IMR-90 (cell line): ENCODE measurements at regions not wholly inside any gene's neighbourhood (a gene's known extent, or its start where the extent isn't known, plus 50 kb on each side); places are given as distances from the start of the nearest gene placed in this dataset.

Source experiments
- ATAC-seq: fragments of 200-7000 bp; cut with Tn5 transposase; 2 replicates; pipeline ENCODE4 v1.9.1; 2020; ENCODE audit warnings: low read depth, mild to moderate bottlenecking, moderate library complexity
- BruUV-seq: library from RNA; stranded (reverse); fragments of 400-500 nt; replicated peaks from 2 replicates; lab custom pipeline; 2021; lab: Mats Ljungman, UMichigan
- CTCF ChIA-PET: fragments of 300-600 bp; formaldehyde crosslinking; extraction: SDS; loops from one replicate; lab custom pipeline; 2021; ENCODE audit warnings: antibody characterized with exemption; lab: Yijun Ruan, JAX
- POLR2A ChIA-PET: fragments of 300-600 bp; sonication (Branson Sonifier 250); formaldehyde crosslinking; loops from one replicate; lab custom pipeline; 2022; ENCODE audit warnings: antibody characterized with exemption; ENCODE audit not compliant: unreplicated experiment; lab: Charles Lee
- DNase-seq: peaks from one replicate; pipeline ENCODE4 v3.0.0; 2013
- H2AFZ ChIP-seq: replicated peaks from 2 replicates; pipeline ENCODE3; 2013; ENCODE audit warnings: low read length, mild to moderate bottlenecking; ENCODE audit not compliant: poor library complexity
- H2AK5ac ChIP-seq: 2 replicates; pipeline ENCODE4 v1.6.1; 2013; ENCODE audit warnings: low read depth, low read length, inconsistent platforms
- H2AK9ac ChIP-seq: replicated peaks from 2 replicates; pipeline ENCODE3; 2013; ENCODE audit warnings: mild to moderate bottlenecking, low read depth, low read length, moderate library complexity; ENCODE audit not compliant: poor library complexity
- H2BK120ac ChIP-seq: 2 replicates; pipeline ENCODE4 v1.6.1; 2013; ENCODE audit warnings: low read depth, low read length, inconsistent platforms
- H2BK15ac ChIP-seq: 3 replicates; pipeline ENCODE4 v1.6.1; 2013; ENCODE audit warnings: low read depth, low read length, inconsistent platforms
- H2BK20ac ChIP-seq: 2 replicates; pipeline ENCODE4 v1.6.1; 2013; ENCODE audit warnings: low read depth, mild to moderate bottlenecking, inconsistent platforms, low read length, moderate library complexity
- H2BK5ac ChIP-seq: 2 replicates; pipeline ENCODE4 v1.6.1; 2013; ENCODE audit warnings: mild to moderate bottlenecking, low read depth, low read length, inconsistent platforms; ENCODE audit not compliant: poor library complexity, severe bottlenecking
- H3K14ac ChIP-seq: replicated peaks from 2 replicates; pipeline ENCODE4 v1.6.1; 2013; ENCODE audit warnings: low read depth, low read length, inconsistent platforms
- H3K18ac ChIP-seq: 2 replicates; pipeline ENCODE4 v1.6.1; 2013; ENCODE audit warnings: low read depth, low read length, control low read depth
- H3K23ac ChIP-seq: 2 replicates; pipeline ENCODE4 v1.6.1; 2013; ENCODE audit warnings: low read depth, low read length, inconsistent platforms
- H3K27ac ChIP-seq: 2 replicates; pipeline ENCODE4 v1.5.1; 2013; ENCODE audit warnings: mild to moderate bottlenecking, control low read depth, low read length; ENCODE audit not compliant: insufficient read depth
- H3K27me3 ChIP-seq: 2 replicates; pipeline ENCODE4 v1.6.1; 2013; ENCODE audit warnings: low read length; ENCODE audit not compliant: control insufficient read depth, insufficient read depth
- H3K36me3 ChIP-seq: 2 replicates; pipeline ENCODE4 v1.6.1; 2013; ENCODE audit warnings: low read length, mixed read lengths; ENCODE audit not compliant: control insufficient read depth, insufficient read depth
- H3K4ac ChIP-seq: 2 replicates; pipeline ENCODE4 v1.6.1; 2013; ENCODE audit warnings: low read depth, low read length, inconsistent platforms
- H3K4me1 ChIP-seq: 2 replicates; pipeline ENCODE4 v1.6.1; 2013; ENCODE audit warnings: low read length, mixed read lengths; ENCODE audit not compliant: control insufficient read depth, insufficient read depth
- H3K4me2 ChIP-seq: 2 replicates; pipeline ENCODE4 v1.6.1; 2013; ENCODE audit warnings: low read depth, mild to moderate bottlenecking, control low read depth, low read length, moderate library complexity
- H3K4me3 ChIP-seq: 2 replicates; pipeline ENCODE4 v1.5.1; 2013; ENCODE audit warnings: low read depth, mild to moderate bottlenecking, control low read depth, low read length, moderate library complexity; ENCODE audit not compliant: insufficient read depth
- H3K56ac ChIP-seq: 2 replicates; pipeline ENCODE4 v1.6.1; 2013; ENCODE audit warnings: low read length, inconsistent platforms; ENCODE audit not compliant: insufficient read depth; ENCODE audit errors: extremely low read depth
- H3K79me1 ChIP-seq, 2 experiments: 2 replicates each; pipeline ENCODE4 v1.6.1; 2013; ENCODE audit warnings: low read length in 2 of 2, inconsistent platforms in 1 of 2, low read depth in 1 of 2
- H3K9ac ChIP-seq: 2 replicates; pipeline ENCODE4 v1.6.1; 2013; ENCODE audit warnings: low read depth, low read length, control low read depth
- H3K9me1 ChIP-seq: 2 replicates; pipeline ENCODE4 v1.6.1; 2013; ENCODE audit warnings: low read length, inconsistent platforms; ENCODE audit not compliant: insufficient read depth
- H3K9me3 ChIP-seq: 2 replicates; pipeline ENCODE4 v1.6.1; 2013; ENCODE audit warnings: low read length; ENCODE audit not compliant: control insufficient read depth, insufficient read depth
- H4K20me1 ChIP-seq: 2 replicates; pipeline ENCODE4 v1.6.1; 2013; ENCODE audit warnings: low read length, inconsistent platforms; ENCODE audit not compliant: insufficient read depth
- H4K5ac ChIP-seq: 2 replicates; pipeline ENCODE4 v1.6.1; 2013; ENCODE audit warnings: mild to moderate bottlenecking, low read depth, low read length, control low read depth
- H4K8ac ChIP-seq, 2 experiments: 2 replicates each; pipeline ENCODE4 v1.6.1; 2013; ENCODE audit warnings: low read depth in 2 of 2, low read length in 2 of 2, control low read depth in 1 of 2, inconsistent platforms in 1 of 2
- H4K91ac ChIP-seq: 2 replicates; pipeline ENCODE4 v1.6.1; 2013; ENCODE audit warnings: low read depth, low read length, inconsistent platforms; ENCODE audit not compliant: insufficient read depth
- CEBPB ChIP-seq: IDR thresholded peaks from 2 replicates; pipeline ENCODE4 v1.6.1; 2012; ENCODE audit warnings: low read depth, low read length, improper control_type of control experiment
- CHD1 ChIP-seq: IDR thresholded peaks from 2 replicates; pipeline ENCODE4 v1.6.1; 2012; ENCODE audit warnings: low read depth, low read length, improper control_type of control experiment
- ELK1 ChIP-seq: fragments of 150-350 bp; IDR thresholded peaks from 2 replicates; pipeline ENCODE4 v1.6.1; 2016; ENCODE audit warnings: low read depth, mild to moderate bottlenecking, low read length, moderate library complexity, borderline replicate concordance
- MAZ ChIP-seq: IDR thresholded peaks from 2 replicates; pipeline ENCODE4 v1.6.1; 2012; ENCODE audit warnings: low read depth, mild to moderate bottlenecking, low read length, improper control_type of control experiment, moderate library complexity, borderline replicate concordance
- MXI1 ChIP-seq: IDR thresholded peaks from 2 replicates; pipeline ENCODE4 v1.6.1; 2012; ENCODE audit warnings: low read depth, mild to moderate bottlenecking, low read length, moderate library complexity, borderline replicate concordance
- NFE2L2 ChIP-seq: fragments of 150-350 bp; IDR thresholded peaks from 2 replicates; pipeline ENCODE4 v1.6.1; 2016; ENCODE audit warnings: low read depth, mild to moderate bottlenecking, low read length
- RFX5 ChIP-seq: IDR thresholded peaks from 2 replicates; pipeline ENCODE4 v1.8.0; 2012; ENCODE audit warnings: low read depth, mild to moderate bottlenecking, low read length, moderate library complexity
- SMC3 ChIP-seq: fragments of 150-350 bp; IDR thresholded peaks from 2 replicates; pipeline ENCODE4 v1.6.1; 2016; ENCODE audit warnings: low read depth, mild to moderate bottlenecking, antibody characterized with exemption, low read length, moderate library complexity
- WGBS, 2 experiments: methylation state at CpG; one replicate each; pipeline versions ENCODE4 v1.1.5 to v1.1.7; 2013; ENCODE audit warnings: missing lambda C conversion rate in 2 of 2; ENCODE audit not compliant: insufficient read length in 1 of 2; ENCODE audit errors: extremely low coverage in 2 of 2; 5-methylcytosine and 5-hydroxymethylcytosine counted together
- dilution Hi-C: fragments of 300-500 bp; cut with HindIII; formaldehyde crosslinking; loops from one replicate; pipeline ENCODE4 v1.14.3; 2018; ENCODE audit warnings: low sequenced_read_pairs; ENCODE audit not compliant: unreplicated experiment
- in situ Hi-C: fragments of 300-500 bp; cut with MboI; formaldehyde crosslinking; loops from 3 replicates; pipeline ENCODE4 v1.14.3; 2019; ENCODE audit warnings: low sequenced_read_pairs, inconsistent platforms, mixed read lengths
- intact Hi-C: fragments of 100-400 bp; cut with micrococcal nuclease; formaldehyde crosslinking; loops from 2 replicates; pipeline ENCODE4 v1.10.0; 2022

- Histone ChIP-seq H3K56ac (no peak overlapping the region), H2BK15ac (no peak overlapping the region), H3K27ac (no peak overlapping the region), H3K14ac (no peak overlapping the region), H3K4me2 (no peak overlapping the region), H4K5ac (no peak overlapping the region), H4K91ac (no peak overlapping the region), H3K23ac (no peak overlapping the region), H4K8ac (no peak overlapping the region), H2AFZ (no peak overlapping the region), H3K18ac (no peak overlapping the region), H3K79me1 (no peaks in the 10 kb centered on the region), H3K9ac (no peak overlapping the region), H3K36me3 (no peaks in the 10 kb centered on the region), H2AK9ac (no peak overlapping the region), H3K9me3 (no peaks in the 10 kb centered on the region), H3K27me3 (no peaks in the 10 kb centered on the region), H2AK5ac (no peak overlapping the region), H2BK5ac (no peak overlapping the region), H3K4me3 (no peak overlapping the region), H2BK120ac (no peak overlapping the region), H2BK20ac (no peak overlapping the region), H3K9me1 (no peaks in the 10 kb centered on the region), H3K4ac (no peak overlapping the region), H3K4me1 (peaks cover 3% of the 10 kb centered on the region; the same call in 1 of the 2 replicates), H4K20me1 (no peaks in the 10 kb centered on the region)
- CTCF ChIA-PET, result no interaction called here
- dilution Hi-C loops (no loop called here), intact Hi-C loops (no loop called here), in situ Hi-C loops (loop anchor here (25.0 kb wide), 1 partner anchor 890 kb away; no protein-coding TSS in a partner anchor)
- no peak for TF ChIP-seq SMC3
- no peak for TF ChIP-seq CHD1
- no peak for TF ChIP-seq NFE2L2
- no peak for TF ChIP-seq ELK1
- TF ChIP-seq RFX5, result no peak
- no peak for TF ChIP-seq CEBPB
- TF ChIP-seq MXI1, result no peak
- TF ChIP-seq MAZ, result no peak
- POLR2A ChIA-PET, result no interaction called here
- DNase-seq (no peak), ATAC-seq (no peak)
- WGBS, 2 experiments, result no CpG with 5 or more reads among the region's 1 CpG
- no TSS peak for BruUV-seq
These were observed 92.5 kb upstream of the NEUROD1 start for GRCh38 chr2:181772777-181773176.
